GM23338 (cell line): ENCODE measurements at regions not wholly inside any gene's neighbourhood (a gene's known extent, or its start where the extent isn't known, plus 50 kb on each side); places are given as distances from the start of the nearest gene placed in this dataset.

Experiments used
- CREB1 ChIP-seq: fragments of 250-450 bp; sonication (Bioruptor Pico); IDR thresholded peaks from 2 replicates; pipeline ENCODE4 v1.5.0; 2020; ENCODE audit warnings: low read depth, mild to moderate bottlenecking, moderate library complexity
- CTCF ChIP-seq, 2 experiments: fragments of 200-600 bp in 1 of 2; sonication (generic) in 1 of 2; conservative IDR thresholded peaks; 2 replicates each; pipeline versions ENCODE4 v1.5.1 to v1.6.1; 2016 to 2017; ENCODE audit warnings: antibody characterized with exemption in 2 of 2, low read depth in 2 of 2, mild to moderate bottlenecking in 2 of 2, moderate library complexity in 1 of 2
- ETS1 ChIP-seq: IDR thresholded peaks from 2 replicates; pipeline ENCODE4 v1.6.1; 2016; ENCODE audit warnings: antibody characterized with exemption
- EZH2 ChIP-seq: fragments of 200-600 bp; sonication (generic); IDR thresholded peaks from one replicate; pipeline ENCODE4 v1.8.0; 2017; ENCODE audit warnings: antibody characterized with exemption, mild to moderate bottlenecking, low read depth; ENCODE audit not compliant: unreplicated experiment
- EZH2phosphoT487 ChIP-seq: fragments of 200-600 bp; sonication (generic); IDR thresholded peaks from one replicate; pipeline ENCODE4 v1.8.1; 2018; ENCODE audit warnings: antibody characterized with exemption; ENCODE audit not compliant: unreplicated experiment
- JUNB ChIP-seq: IDR thresholded peaks from one replicate; pipeline ENCODE4 v1.6.1; 2016; ENCODE audit warnings: antibody characterized with exemption; ENCODE audit not compliant: unreplicated experiment
- POLR2AphosphoS5 ChIP-seq: IDR thresholded peaks from 2 replicates; pipeline ENCODE4 v1.6.1; 2016; ENCODE audit warnings: antibody characterized with exemption, low read depth
- REST ChIP-seq: IDR thresholded peaks from one replicate; pipeline ENCODE4 v1.6.1; 2018; ENCODE audit warnings: antibody characterized with exemption; ENCODE audit not compliant: unreplicated experiment
- STAT1 ChIP-seq: IDR thresholded peaks from one replicate; pipeline ENCODE4 v1.6.1; 2016; ENCODE audit warnings: antibody characterized with exemption; ENCODE audit not compliant: unreplicated experiment
- ZNF331 ChIP-seq: fragments of 250-450 bp; sonication (Bioruptor Pico); IDR thresholded peaks from 2 replicates; pipeline ENCODE4 v1.5.0; 2020; ENCODE audit warnings: low read depth, mild to moderate bottlenecking, moderate library complexity
- TF ChIP-seq, protein P1 (sequence below): fragments of 250-450 bp; sonication (Bioruptor Pico); IDR thresholded peaks from 2 replicates; pipeline ENCODE4 v1.5.0; 2020; ENCODE audit warnings: mild to moderate bottlenecking, moderate library complexity

DNA sequence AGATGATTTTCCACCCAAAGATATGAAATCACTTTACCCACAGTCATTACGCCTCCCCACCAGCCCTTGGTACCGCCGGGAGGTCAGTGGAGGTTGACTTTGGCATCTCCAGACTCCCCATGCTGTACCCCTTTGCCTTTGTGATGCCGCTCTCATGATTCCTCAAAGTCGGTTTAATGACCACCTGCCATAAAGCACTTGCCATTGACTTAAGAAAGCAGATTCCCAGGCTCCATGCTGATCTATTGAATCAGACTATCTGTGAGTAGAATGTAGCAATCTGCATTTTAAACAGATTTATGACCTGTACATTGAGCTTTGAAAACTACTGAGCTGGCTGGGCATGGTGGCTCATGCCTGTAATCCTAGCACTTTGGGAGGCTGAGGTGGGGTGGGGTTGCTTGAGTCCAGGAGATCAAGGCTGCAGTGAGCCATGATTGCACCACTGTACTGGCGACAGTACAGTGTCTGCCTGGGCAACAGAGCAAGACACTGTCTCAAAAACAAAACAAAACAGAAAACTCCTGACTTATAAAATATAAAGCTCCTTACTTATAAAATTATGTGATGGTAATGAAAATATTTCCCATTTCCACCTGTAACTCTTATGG is 235.2 kb downstream of the KLF5 start:
- no peak for TF ChIP-seq CTCF (conservative IDR thresholded peaks at IDR 0.05; ENCODE audit: low read depth in 2 of 2)
- TF ChIP-seq STAT1, result no peak
- no peak for TF ChIP-seq EZH2
- no peak for TF ChIP-seq REST
- no peak for TF ChIP-seq JUNB
- no peak for TF ChIP-seq ETS1
- no peak for TF ChIP-seq EZH2phosphoT487
- no peak for TF ChIP-seq POLR2AphosphoS5
- no peak for TF ChIP-seq CREB1 (CRISPR knock-in tag)
- TF ChIP-seq ZNF331 (CRISPR knock-in tag), result no peak
- TF ChIP-seq, protein P1, sequence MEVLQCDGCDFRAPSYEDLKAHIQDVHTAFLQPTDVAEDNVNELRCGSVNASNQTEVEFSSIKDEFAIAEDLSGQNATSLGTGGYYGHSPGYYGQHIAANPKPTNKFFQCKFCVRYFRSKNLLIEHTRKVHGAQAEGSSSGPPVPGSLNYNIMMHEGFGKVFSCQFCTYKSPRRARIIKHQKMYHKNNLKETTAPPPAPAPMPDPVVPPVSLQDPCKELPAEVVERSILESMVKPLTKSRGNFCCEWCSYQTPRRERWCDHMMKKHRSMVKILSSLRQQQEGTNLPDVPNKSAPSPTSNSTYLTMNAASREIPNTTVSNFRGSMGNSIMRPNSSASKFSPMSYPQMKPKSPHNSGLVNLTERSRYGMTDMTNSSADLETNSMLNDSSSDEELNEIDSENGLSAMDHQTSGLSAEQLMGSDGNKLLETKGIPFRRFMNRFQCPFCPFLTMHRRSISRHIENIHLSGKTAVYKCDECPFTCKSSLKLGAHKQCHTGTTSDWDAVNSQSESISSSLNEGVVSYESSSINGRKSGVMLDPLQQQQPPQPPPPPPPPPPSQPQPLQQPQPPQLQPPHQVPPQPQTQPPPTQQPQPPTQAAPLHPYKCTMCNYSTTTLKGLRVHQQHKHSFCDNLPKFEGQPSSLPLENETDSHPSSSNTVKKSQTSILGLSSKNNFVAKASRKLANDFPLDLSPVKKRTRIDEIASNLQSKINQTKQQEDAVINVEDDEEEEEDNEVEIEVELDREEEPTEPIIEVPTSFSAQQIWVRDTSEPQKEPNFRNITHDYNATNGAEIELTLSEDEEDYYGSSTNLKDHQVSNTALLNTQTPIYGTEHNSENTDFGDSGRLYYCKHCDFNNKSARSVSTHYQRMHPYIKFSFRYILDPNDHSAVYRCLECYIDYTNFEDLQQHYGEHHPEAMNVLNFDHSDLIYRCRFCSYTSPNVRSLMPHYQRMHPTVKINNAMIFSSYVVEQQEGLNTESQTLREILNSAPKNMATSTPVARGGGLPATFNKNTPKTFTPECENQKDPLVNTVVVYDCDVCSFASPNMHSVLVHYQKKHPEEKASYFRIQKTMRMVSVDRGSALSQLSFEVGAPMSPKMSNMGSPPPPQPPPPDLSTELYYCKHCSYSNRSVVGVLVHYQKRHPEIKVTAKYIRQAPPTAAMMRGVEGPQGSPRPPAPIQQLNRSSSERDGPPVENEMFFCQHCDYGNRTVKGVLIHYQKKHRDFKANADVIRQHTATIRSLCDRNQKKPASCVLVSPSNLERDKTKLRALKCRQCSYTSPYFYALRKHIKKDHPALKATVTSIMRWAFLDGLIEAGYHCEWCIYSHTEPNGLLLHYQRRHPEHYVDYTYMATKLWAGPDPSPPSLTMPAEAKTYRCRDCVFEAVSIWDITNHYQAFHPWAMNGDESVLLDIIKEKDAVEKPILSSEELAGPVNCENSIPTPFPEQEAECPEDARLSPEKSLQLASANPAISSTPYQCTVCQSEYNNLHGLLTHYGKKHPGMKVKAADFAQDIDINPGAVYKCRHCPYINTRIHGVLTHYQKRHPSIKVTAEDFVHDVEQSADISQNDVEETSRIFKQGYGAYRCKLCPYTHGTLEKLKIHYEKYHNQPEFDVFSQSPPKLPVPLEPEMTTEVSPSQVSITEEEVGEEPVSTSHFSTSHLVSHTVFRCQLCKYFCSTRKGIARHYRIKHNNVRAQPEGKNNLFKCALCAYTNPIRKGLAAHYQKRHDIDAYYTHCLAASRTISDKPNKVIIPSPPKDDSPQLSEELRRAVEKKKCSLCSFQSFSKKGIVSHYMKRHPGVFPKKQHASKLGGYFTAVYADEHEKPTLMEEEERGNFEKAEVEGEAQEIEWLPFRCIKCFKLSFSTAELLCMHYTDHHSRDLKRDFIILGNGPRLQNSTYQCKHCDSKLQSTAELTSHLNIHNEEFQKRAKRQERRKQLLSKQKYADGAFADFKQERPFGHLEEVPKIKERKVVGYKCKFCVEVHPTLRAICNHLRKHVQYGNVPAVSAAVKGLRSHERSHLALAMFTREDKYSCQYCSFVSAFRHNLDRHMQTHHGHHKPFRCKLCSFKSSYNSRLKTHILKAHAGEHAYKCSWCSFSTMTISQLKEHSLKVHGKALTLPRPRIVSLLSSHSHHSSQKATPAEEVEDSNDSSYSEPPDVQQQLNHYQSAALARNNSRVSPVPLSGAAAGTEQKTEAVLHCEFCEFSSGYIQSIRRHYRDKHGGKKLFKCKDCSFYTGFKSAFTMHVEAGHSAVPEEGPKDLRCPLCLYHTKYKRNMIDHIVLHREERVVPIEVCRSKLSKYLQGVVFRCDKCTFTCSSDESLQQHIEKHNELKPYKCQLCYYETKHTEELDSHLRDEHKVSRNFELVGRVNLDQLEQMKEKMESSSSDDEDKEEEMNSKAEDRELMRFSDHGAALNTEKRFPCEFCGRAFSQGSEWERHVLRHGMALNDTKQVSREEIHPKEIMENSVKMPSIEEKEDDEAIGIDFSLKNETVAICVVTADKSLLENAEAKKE, result no peak
